GM12878 (cell line): ENCODE measurements at regions not wholly inside any gene's neighbourhood (a gene's known extent, or its start where the extent isn't known, plus 50 kb on each side); places are given as distances from the start of the nearest gene placed in this dataset.

ENCODE experiments used
- ATAC-seq: fragments of 200-7000 bp; cut with Tn5 transposase; 3 replicates; pipeline ENCODE4 v1.9.1; 2020; ENCODE audit warnings: mild to moderate bottlenecking, moderate library complexity
- BruUV-seq: library from RNA; stranded (reverse); fragments of 400-500 nt; replicated peaks from 2 replicates; lab custom pipeline; 2021; lab: Mats Ljungman, UMichigan
- CTCF ChIA-PET: fragments of 300-600 bp; sonication (Branson Sonifier 250); formaldehyde crosslinking; extraction: SDS; loops from one replicate; lab custom pipeline; 2021; ENCODE audit warnings: inconsistent platforms; lab: Yijun Ruan, JAX
- POLR2A ChIA-PET: fragments of 350-600 bp; formaldehyde crosslinking; extraction: SDS; loops from one replicate; lab custom pipeline; 2021; ENCODE audit warnings: inconsistent platforms; lab: Charles Lee
- RAD21 ChIA-PET: fragments of 300-600 bp; sonication (Branson Sonifier 250); formaldehyde crosslinking; loops from one replicate; lab custom pipeline; 2023; ENCODE audit warnings: antibody characterized with exemption; ENCODE audit not compliant: unreplicated experiment; lab: Charles Lee
- SMC1A ChIA-PET: fragments of 300-600 bp; sonication (Branson Sonifier 250); formaldehyde crosslinking; loops from one replicate; lab custom pipeline; 2023; ENCODE audit not compliant: unreplicated experiment, uncharacterized antibody; lab: Charles Lee
- DNase-seq: peaks from one replicate; pipeline ENCODE4 v3.0.0-alpha.2; 2011; ENCODE audit warnings: low read depth, low spot score
- FAIRE-seq: peaks from 3 replicates; lab custom pipeline; 2011; peaks lifted over from hg19 to GRCh38; lab: Jason Lieb, UNC
- H2AFZ ChIP-seq: 2 replicates; pipeline ENCODE4 v1.6.0; 2011; ENCODE audit warnings: low read depth, low read length, control low read depth; ENCODE audit not compliant: control insufficient read depth
- H3K27ac ChIP-seq: 2 replicates; pipeline ENCODE4 v1.5.1; 2011; ENCODE audit warnings: control low read depth; ENCODE audit not compliant: control insufficient read depth, insufficient read depth
- H3K27me3 ChIP-seq, 2 experiments: replicated peaks in 1 of 2; 2 replicates each; pipeline versions ENCODE4 v1.6.0 to v1.6.1; 2011; ENCODE audit warnings: low read length in 1 of 2; ENCODE audit not compliant: control insufficient read depth in 2 of 2, insufficient read depth in 2 of 2
- H3K36me3 ChIP-seq, 2 experiments: 2 replicates each; pipeline ENCODE4 v1.5.1; 2011; ENCODE audit warnings: low read length in 1 of 2; ENCODE audit not compliant: control insufficient read depth in 2 of 2, insufficient read depth in 2 of 2
- H3K4me1 ChIP-seq: 2 replicates; pipeline ENCODE4 v1.6.1; 2011; ENCODE audit warnings: mild to moderate bottlenecking, low read length, moderate library complexity, mixed read lengths; ENCODE audit not compliant: control insufficient read depth, insufficient read depth
- H3K4me2 ChIP-seq: 2 replicates; pipeline ENCODE4 v1.6.0; 2011; ENCODE audit warnings: control low read depth; ENCODE audit not compliant: control insufficient read depth, insufficient read depth
- H3K4me3 ChIP-seq: fragments of 200-600 bp; sonication (generic); 2 replicates; pipeline ENCODE4 v1.5.1; 2016
- H3K79me2 ChIP-seq: 2 replicates; pipeline ENCODE4 v1.6.0; 2011; ENCODE audit warnings: low read length; ENCODE audit not compliant: control insufficient read depth, insufficient read depth
- H3K9ac ChIP-seq: 2 replicates; pipeline ENCODE4 v1.8.0; 2011; ENCODE audit warnings: low read length, control low read depth, mixed read lengths; ENCODE audit not compliant: control insufficient read depth, insufficient read depth
- H3K9me3 ChIP-seq: replicated peaks from 3 replicates; pipeline ENCODE4 v1.5.1; 2011; ENCODE audit warnings: mild to moderate bottlenecking, low read length; ENCODE audit not compliant: control insufficient read depth, insufficient read depth
- H4K20me1 ChIP-seq: 2 replicates; pipeline ENCODE4 v1.6.0; 2011; ENCODE audit not compliant: control insufficient read depth, insufficient read depth
- ATF7 ChIP-seq: fragments of 450-650 bp; IDR thresholded peaks from 2 replicates; pipeline ENCODE4 v1.6.1; 2016; ENCODE audit warnings: low read depth, mild to moderate bottlenecking
- BRCA1 ChIP-seq: IDR thresholded peaks from 2 replicates; pipeline ENCODE4 v1.6.1; 2011; ENCODE audit warnings: low read depth, low read length, improper control_type of control experiment
- CREB1 ChIP-seq: IDR thresholded peaks from 2 replicates; pipeline ENCODE4 v1.6.1; 2012; ENCODE audit warnings: low read depth, mild to moderate bottlenecking, inconsistent platforms
- EED ChIP-seq: sonication (generic); IDR thresholded peaks from 2 replicates; pipeline ENCODE4 v1.6.1; 2016; ENCODE audit warnings: antibody characterized with exemption, low read depth
- FOS ChIP-seq: IDR thresholded peaks from 3 replicates; pipeline ENCODE4 v1.6.1; 2011; ENCODE audit warnings: borderline replicate concordance; ENCODE audit not compliant: insufficient read length; ENCODE audit errors: extremely low read depth
- FOXM1 ChIP-seq: IDR thresholded peaks from 2 replicates; pipeline ENCODE4 v1.6.1; 2012; ENCODE audit warnings: low read depth, mild to moderate bottlenecking, inconsistent platforms, low read length, moderate library complexity
- HDAC2 ChIP-seq: fragments of 200-600 bp; sonication (generic); IDR thresholded peaks from 2 replicates; pipeline ENCODE4 v1.6.1; 2017
- LARP7 ChIP-seq: fragments of 450-650 bp; IDR thresholded peaks from 2 replicates; pipeline ENCODE4 v1.6.1; 2017; ENCODE audit warnings: mild to moderate bottlenecking
- NFIC ChIP-seq: IDR thresholded peaks from 2 replicates; pipeline ENCODE4 v1.6.1; 2012; ENCODE audit warnings: low read depth, mild to moderate bottlenecking, inconsistent platforms, low read length, moderate library complexity
- NFYB ChIP-seq: IDR thresholded peaks from 2 replicates; pipeline ENCODE4 v1.6.1; 2011; ENCODE audit warnings: low read depth, mild to moderate bottlenecking, low read length, improper control_type of control experiment, moderate library complexity; ENCODE audit not compliant: insufficient read depth
- RUNX3 ChIP-seq: IDR thresholded peaks from 2 replicates; pipeline ENCODE4 v1.6.1; 2012; ENCODE audit warnings: low read length, inconsistent platforms
- SIX5 ChIP-seq: IDR thresholded peaks from 2 replicates; pipeline ENCODE4 v1.6.1; 2011; ENCODE audit warnings: mild to moderate bottlenecking, low read depth, low read length, moderate library complexity; ENCODE audit not compliant: severe bottlenecking
- SPI1 ChIP-seq: IDR thresholded peaks from 2 replicates; pipeline ENCODE4 v1.6.1; 2011; ENCODE audit warnings: low read depth, mild to moderate bottlenecking, low read length, moderate library complexity, borderline replicate concordance; ENCODE audit not compliant: insufficient read depth
- SUPT20H ChIP-seq: IDR thresholded peaks from 2 replicates; pipeline ENCODE4 v1.6.1; 2011; ENCODE audit warnings: low read depth, mild to moderate bottlenecking, low read length, moderate library complexity, borderline replicate concordance; ENCODE audit not compliant: control insufficient read depth
- ZNF384 ChIP-seq: IDR thresholded peaks from 2 replicates; pipeline ENCODE4 v1.6.1; 2012; ENCODE audit warnings: low read depth, mild to moderate bottlenecking, low read length, improper control_type of control experiment, borderline replicate concordance
- WGBS: methylation state at CpG from one replicate; pipeline ENCODE4 v1.1.6; 2016; ENCODE audit warnings: low lambda C conversion rate; ENCODE audit not compliant: insufficient replicate concordance, insufficient coverage; ENCODE audit errors: missing lambda C conversion rate; 5-methylcytosine and 5-hydroxymethylcytosine counted together
- in situ Hi-C: fragments of 300-500 bp; cut with MboI; formaldehyde crosslinking; loops from 9 replicates; pipeline ENCODE4 v1.14.3; 2018; ENCODE audit warnings: mixed read lengths
- intact Hi-C: fragments of 100-400 bp; cut with micrococcal nuclease; formaldehyde crosslinking; loops from one replicate; pipeline ENCODE4 v1.14.2; 2022; ENCODE audit not compliant: unreplicated experiment
- TF ChIP-seq, protein P1 (sequence below): fragments of 450-650 bp; formaldehyde crosslinking; IDR thresholded peaks from 2 replicates; pipeline ENCODE4 v1.5.0; 2022; ENCODE audit warnings: mild to moderate bottlenecking, missing genetic modification characterization
- TF ChIP-seq, protein P2 (sequence below): fragments of 450-650 bp; IDR thresholded peaks from 2 replicates; pipeline ENCODE4 v1.6.1; 2017; ENCODE audit warnings: antibody characterized with exemption, mild to moderate bottlenecking, moderate library complexity
- TF ChIP-seq, protein P3 (sequence below): fragments of 450-650 bp; conservative IDR thresholded peaks from 2 replicates; pipeline ENCODE4 v1.6.1; 2017; ENCODE audit warnings: mild to moderate bottlenecking, moderate library complexity

GRCh38 chr7:65459438-65459837 is 85.8 kb downstream of the ZNF92 start:
- Histone ChIP-seq H2AFZ (no peak overlapping the region), H3K4me1 (no peaks in the 10 kb centered on the region), H3K27me3 (no peaks in the 10 kb centered on the region), H3K9ac (no peak overlapping the region), H3K4me2 (no peak overlapping the region), H3K27ac (no peak overlapping the region), H3K36me3 (no peaks in the 10 kb centered on the region), H4K20me1 (no peaks in the 10 kb centered on the region), H3K79me2 (no peaks in the 10 kb centered on the region), H3K9me3 (no peaks in the 10 kb centered on the region), H3K4me3 (no peak overlapping the region)
- 59% methylated on average over 4 of the region's 4 CpGs for WGBS
- CTCF ChIA-PET = no interaction called here
- intact Hi-C loops (no loop called here), in situ Hi-C loops (no loop called here)
- SMC1A ChIA-PET = no interaction called here
- TF ChIP-seq SPI1 = no peak
- TF ChIP-seq BRCA1 = no peak
- TF ChIP-seq FOS = no peak
- no peak for TF ChIP-seq SIX5
- no peak for TF ChIP-seq LARP7
- TF ChIP-seq, protein P1, sequence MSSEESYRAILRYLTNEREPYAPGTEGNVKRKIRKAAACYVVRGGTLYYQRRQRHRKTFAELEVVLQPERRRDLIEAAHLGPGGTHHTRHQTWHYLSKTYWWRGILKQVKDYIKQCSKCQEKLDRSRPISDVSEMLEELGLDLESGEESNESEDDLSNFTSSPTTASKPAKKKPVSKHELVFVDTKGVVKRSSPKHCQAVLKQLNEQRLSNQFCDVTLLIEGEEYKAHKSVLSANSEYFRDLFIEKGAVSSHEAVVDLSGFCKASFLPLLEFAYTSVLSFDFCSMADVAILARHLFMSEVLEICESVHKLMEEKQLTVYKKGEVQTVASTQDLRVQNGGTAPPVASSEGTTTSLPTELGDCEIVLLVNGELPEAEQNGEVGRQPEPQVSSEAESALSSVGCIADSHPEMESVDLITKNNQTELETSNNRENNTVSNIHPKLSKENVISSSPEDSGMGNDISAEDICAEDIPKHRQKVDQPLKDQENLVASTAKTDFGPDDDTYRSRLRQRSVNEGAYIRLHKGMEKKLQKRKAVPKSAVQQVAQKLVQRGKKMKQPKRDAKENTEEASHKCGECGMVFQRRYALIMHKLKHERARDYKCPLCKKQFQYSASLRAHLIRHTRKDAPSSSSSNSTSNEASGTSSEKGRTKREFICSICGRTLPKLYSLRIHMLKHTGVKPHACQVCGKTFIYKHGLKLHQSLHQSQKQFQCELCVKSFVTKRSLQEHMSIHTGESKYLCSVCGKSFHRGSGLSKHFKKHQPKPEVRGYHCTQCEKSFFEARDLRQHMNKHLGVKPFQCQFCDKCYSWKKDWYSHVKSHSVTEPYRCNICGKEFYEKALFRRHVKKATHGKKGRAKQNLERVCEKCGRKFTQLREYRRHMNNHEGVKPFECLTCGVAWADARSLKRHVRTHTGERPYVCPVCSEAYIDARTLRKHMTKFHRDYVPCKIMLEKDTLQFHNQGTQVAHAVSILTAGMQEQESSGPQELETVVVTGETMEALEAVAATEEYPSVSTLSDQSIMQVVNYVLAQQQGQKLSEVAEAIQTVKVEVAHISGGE (CRISPR knock-in tag) = no peak
- TF ChIP-seq ZNF384 = no peak
- TF ChIP-seq SUPT20H = no peak
- TF ChIP-seq RUNX3 = no peak
- TF ChIP-seq ATF7 = no peak
- TF ChIP-seq FOXM1 = no peak
- no peak for TF ChIP-seq NFYB
- no peak for TF ChIP-seq NFIC
- TF ChIP-seq, protein P2, sequence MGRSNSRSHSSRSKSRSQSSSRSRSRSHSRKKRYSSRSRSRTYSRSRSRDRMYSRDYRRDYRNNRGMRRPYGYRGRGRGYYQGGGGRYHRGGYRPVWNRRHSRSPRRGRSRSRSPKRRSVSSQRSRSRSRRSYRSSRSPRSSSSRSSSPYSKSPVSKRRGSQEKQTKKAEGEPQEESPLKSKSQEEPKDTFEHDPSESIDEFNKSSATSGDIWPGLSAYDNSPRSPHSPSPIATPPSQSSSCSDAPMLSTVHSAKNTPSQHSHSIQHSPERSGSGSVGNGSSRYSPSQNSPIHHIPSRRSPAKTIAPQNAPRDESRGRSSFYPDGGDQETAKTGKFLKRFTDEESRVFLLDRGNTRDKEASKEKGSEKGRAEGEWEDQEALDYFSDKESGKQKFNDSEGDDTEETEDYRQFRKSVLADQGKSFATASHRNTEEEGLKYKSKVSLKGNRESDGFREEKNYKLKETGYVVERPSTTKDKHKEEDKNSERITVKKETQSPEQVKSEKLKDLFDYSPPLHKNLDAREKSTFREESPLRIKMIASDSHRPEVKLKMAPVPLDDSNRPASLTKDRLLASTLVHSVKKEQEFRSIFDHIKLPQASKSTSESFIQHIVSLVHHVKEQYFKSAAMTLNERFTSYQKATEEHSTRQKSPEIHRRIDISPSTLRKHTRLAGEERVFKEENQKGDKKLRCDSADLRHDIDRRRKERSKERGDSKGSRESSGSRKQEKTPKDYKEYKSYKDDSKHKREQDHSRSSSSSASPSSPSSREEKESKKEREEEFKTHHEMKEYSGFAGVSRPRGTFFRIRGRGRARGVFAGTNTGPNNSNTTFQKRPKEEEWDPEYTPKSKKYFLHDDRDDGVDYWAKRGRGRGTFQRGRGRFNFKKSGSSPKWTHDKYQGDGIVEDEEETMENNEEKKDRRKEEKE = no peak
- TF ChIP-seq, protein P3, sequence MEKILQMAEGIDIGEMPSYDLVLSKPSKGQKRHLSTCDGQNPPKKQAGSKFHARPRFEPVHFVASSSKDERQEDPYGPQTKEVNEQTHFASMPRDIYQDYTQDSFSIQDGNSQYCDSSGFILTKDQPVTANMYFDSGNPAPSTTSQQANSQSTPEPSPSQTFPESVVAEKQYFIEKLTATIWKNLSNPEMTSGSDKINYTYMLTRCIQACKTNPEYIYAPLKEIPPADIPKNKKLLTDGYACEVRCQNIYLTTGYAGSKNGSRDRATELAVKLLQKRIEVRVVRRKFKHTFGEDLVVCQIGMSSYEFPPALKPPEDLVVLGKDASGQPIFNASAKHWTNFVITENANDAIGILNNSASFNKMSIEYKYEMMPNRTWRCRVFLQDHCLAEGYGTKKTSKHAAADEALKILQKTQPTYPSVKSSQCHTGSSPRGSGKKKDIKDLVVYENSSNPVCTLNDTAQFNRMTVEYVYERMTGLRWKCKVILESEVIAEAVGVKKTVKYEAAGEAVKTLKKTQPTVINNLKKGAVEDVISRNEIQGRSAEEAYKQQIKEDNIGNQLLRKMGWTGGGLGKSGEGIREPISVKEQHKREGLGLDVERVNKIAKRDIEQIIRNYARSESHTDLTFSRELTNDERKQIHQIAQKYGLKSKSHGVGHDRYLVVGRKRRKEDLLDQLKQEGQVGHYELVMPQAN = no peak
- TF ChIP-seq HDAC2 = no peak
- TF ChIP-seq CREB1 = no peak
- no peak for TF ChIP-seq EED
- FAIRE-seq = no peak
- no peak for DNase-seq
- POLR2A ChIA-PET = no interaction called here
- RAD21 ChIA-PET = no interaction called here
- BruUV-seq = no TSS peak
- ATAC-seq = no peak
